ENCODE measurements at regions not wholly inside any gene's neighbourhood (a gene's known extent, or its start where the extent isn't known, plus 50 kb on each side); places are given as distances from the start of the nearest gene placed in this dataset.

DNA sequence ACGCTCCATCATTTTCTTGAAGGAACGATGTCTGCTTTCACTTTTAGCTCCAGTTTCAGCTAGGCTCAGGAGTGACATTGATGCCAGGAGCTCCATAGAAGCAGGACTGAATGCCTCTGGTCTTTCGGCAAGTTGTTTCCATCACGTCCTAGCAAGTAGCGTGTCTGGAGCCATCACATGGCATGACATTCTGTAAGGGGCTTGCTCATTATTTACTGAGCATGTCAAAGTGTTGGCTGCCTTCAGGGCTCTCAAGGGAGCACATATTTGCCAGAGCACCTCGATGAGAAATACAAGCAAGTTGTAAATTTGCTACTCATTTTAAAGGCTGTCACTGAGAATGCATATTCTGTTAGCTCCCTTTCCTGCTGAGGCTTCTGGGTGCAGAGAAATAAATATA lies 131.0 kb upstream of the ITGB1 start:
- TF ChIP-seq, protein P1, sequence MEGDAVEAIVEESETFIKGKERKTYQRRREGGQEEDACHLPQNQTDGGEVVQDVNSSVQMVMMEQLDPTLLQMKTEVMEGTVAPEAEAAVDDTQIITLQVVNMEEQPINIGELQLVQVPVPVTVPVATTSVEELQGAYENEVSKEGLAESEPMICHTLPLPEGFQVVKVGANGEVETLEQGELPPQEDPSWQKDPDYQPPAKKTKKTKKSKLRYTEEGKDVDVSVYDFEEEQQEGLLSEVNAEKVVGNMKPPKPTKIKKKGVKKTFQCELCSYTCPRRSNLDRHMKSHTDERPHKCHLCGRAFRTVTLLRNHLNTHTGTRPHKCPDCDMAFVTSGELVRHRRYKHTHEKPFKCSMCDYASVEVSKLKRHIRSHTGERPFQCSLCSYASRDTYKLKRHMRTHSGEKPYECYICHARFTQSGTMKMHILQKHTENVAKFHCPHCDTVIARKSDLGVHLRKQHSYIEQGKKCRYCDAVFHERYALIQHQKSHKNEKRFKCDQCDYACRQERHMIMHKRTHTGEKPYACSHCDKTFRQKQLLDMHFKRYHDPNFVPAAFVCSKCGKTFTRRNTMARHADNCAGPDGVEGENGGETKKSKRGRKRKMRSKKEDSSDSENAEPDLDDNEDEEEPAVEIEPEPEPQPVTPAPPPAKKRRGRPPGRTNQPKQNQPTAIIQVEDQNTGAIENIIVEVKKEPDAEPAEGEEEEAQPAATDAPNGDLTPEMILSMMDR (IDR thresholded peaks at IDR 0.05; ENCODE audit: insufficient read depth, low read length, poor library complexity, severe bottlenecking): no peak
- TF ChIP-seq EZH2phosphoT487 (conservative IDR thresholded peaks at IDR 0.05; ENCODE audit: low read length): no peak

Measured in SU-DHL-6 (cell line).